Colonic mucosa (tissue), 4 donors: ENCODE measurements at regions not wholly inside any gene's neighbourhood (a gene's known extent, or its start where the extent isn't known, plus 50 kb on each side); places are given as distances from the start of the nearest gene placed in this dataset.

Experiments
- DNase-seq: peaks from one replicate; pipeline ENCODE4 v3.0.0-alpha.2; 2020
- H3K27ac ChIP-seq: fragments of 200-600 bp; one replicate; pipeline ENCODE4 v1.8.0; 2021
- H3K27me3 ChIP-seq: fragments of 200-600 bp; one replicate; pipeline ENCODE4 v1.8.0; 2021
- H3K36me3 ChIP-seq: fragments of 200-600 bp; one replicate; pipeline ENCODE4 v1.8.0; 2021
- H3K4me1 ChIP-seq: fragments of 200-600 bp; one replicate; pipeline ENCODE4 v1.8.0; 2021; ENCODE audit warnings: mild to moderate bottlenecking
- H3K4me3 ChIP-seq: fragments of 200-600 bp; one replicate; pipeline ENCODE4 v1.8.0; 2021
- H3K9ac ChIP-seq, 2 donors: one replicate each; pipeline ENCODE4 v1.7.0; 2013; ENCODE audit warnings: control low read depth in 2 of 2, low read depth in 2 of 2, low read length in 2 of 2
- H3K9me3 ChIP-seq: fragments of 200-600 bp; one replicate; pipeline ENCODE4 v1.8.0; 2021
- CTCF ChIP-seq: fragments of 200-600 bp; IDR thresholded peaks from one replicate; pipeline ENCODE4 v1.8.0; 2022; ENCODE audit warnings: antibody characterized with exemption, mild to moderate bottlenecking
- intact Hi-C: fragments of 100-400 bp; cut with DNase I; formaldehyde crosslinking; loops from one replicate; pipeline ENCODE4 v1.14.1; 2022
- donor health status: healthy.
- donor health status: DM: no; HTN: no; CAD: no.
- donor health status: DM: no; HTN: no; CAD: no.

- no peaks in the 10 kb centered on the region for H3K27me3 ChIP-seq
- intact Hi-C loops = no loop called here
- no peak overlapping the region for H3K27ac ChIP-seq
- no peak overlapping the region for H3K4me3 ChIP-seq
- TF ChIP-seq CTCF = no peak
- no peaks in the 10 kb centered on the region for H3K9me3 ChIP-seq
- H3K4me1 ChIP-seq = no peaks in the 10 kb centered on the region
- H3K36me3 ChIP-seq = no peaks in the 10 kb centered on the region
- no peak overlapping the region for H3K9ac ChIP-seq
- no peak for DNase-seq
Measured at GRCh38 chr7:118496138-118496644, 271.7 kb downstream of the ANKRD7 start.

- no peak overlapping the region for H3K27ac ChIP-seq
- no peak for TF ChIP-seq CTCF
- H3K4me1 ChIP-seq = no peaks in the 10 kb centered on the region
- no peaks in the 10 kb centered on the region for H3K27me3 ChIP-seq
- H3K4me3 ChIP-seq = no peak overlapping the region
- H3K9ac ChIP-seq = no peak overlapping the region
- no peaks in the 10 kb centered on the region for H3K36me3 ChIP-seq
- no peak for DNase-seq
- no peaks in the 10 kb centered on the region for H3K9me3 ChIP-seq
- intact Hi-C loops = no loop called here
Measured at GRCh38 chr7:118502235-118502634, 277.7 kb downstream of the ANKRD7 start.

- no peak for TF ChIP-seq CTCF
- H3K27me3 ChIP-seq = no peaks in the 10 kb centered on the region
- intact Hi-C loops = no loop called here
Measured at GRCh38 chr7:118511146-118511545, 286.6 kb downstream of the ANKRD7 start.

GRCh38 chr7:118517275-118517674 is 292.8 kb downstream of the ANKRD7 start:
- TF ChIP-seq CTCF = no peak
- intact Hi-C loops = no loop called here
- Histone ChIP-seq H3K27ac (no peak overlapping the region), H3K36me3 (no peaks in the 10 kb centered on the region), H3K4me1 (no peaks in the 10 kb centered on the region), H3K4me3 (no peak overlapping the region), H3K9me3 (no peaks in the 10 kb centered on the region), H3K27me3 (no peaks in the 10 kb centered on the region), H3K9ac (no peak overlapping the region)
- no peak for DNase-seq

More at GRCh38 chr7:118511146-118511545, 286.6 kb downstream of the ANKRD7 start:
- no peak for DNase-seq
- H3K36me3 ChIP-seq = no peaks in the 10 kb centered on the region
- H3K9ac ChIP-seq = no peak overlapping the region
- no peaks in the 10 kb centered on the region for H3K9me3 ChIP-seq
- H3K4me3 ChIP-seq = no peak overlapping the region
- H3K27ac ChIP-seq = no peak overlapping the region
- H3K4me1 ChIP-seq = no peaks in the 10 kb centered on the region

GRCh38 chr7:118525020-118525419 is 300.5 kb downstream of the ANKRD7 start:
- Histone ChIP-seq H3K4me1 (no peaks in the 10 kb centered on the region), H3K27ac (no peak overlapping the region), H3K36me3 (no peaks in the 10 kb centered on the region), H3K9me3 (no peaks in the 10 kb centered on the region), H3K4me3 (no peak overlapping the region), H3K9ac (no peak overlapping the region), H3K27me3 (no peaks in the 10 kb centered on the region)
- DNase-seq = no peak
- intact Hi-C loops = no loop called here
- TF ChIP-seq CTCF = no peak
